Psoas muscle (tissue), 7 donors: ENCODE measurements at regions not wholly inside any gene's neighbourhood (a gene's known extent, or its start where the extent isn't known, plus 50 kb on each side); places are given as distances from the start of the nearest gene placed in this dataset.
A peak's percentile ranks its signal among the peaks of the same experiment; 100 is the strongest.

Source experiments
- ATAC-seq, 4 donors: fragments of 200-7000 bp; cut with Tn5 transposase; one replicate each; pipeline ENCODE4 v1.9.1; 2020; ENCODE audit warnings: moderate library complexity in 3 of 4, mild to moderate bottlenecking in 2 of 4
- DNase-seq, 2 donors: peaks; one replicate each; pipeline ENCODE4 v3.0.0-alpha.2; 2020
- H3K27ac ChIP-seq: fragments of 200-600 bp; one replicate; pipeline ENCODE4 v1.8.0; 2022
- H3K27me3 ChIP-seq, 3 donors: fragments of 200-600 bp in 1 of 3; one replicate each; pipeline versions ENCODE4 v1.6.1 to v1.8.0; 2013 to 2022; ENCODE audit warnings: low read length in 2 of 3, mild to moderate bottlenecking in 2 of 3, moderate library complexity in 1 of 3; ENCODE audit not compliant: insufficient read depth in 3 of 3
- H3K36me3 ChIP-seq, 2 donors: fragments of 200-600 bp in 1 of 2; one replicate each; pipeline versions ENCODE4 v1.6.1 to v1.8.0; 2013 to 2022; ENCODE audit warnings: low read depth in 1 of 2, mild to moderate bottlenecking in 1 of 2, moderate library complexity in 1 of 2; ENCODE audit not compliant: insufficient read depth in 1 of 2
- H3K4me1 ChIP-seq: fragments of 200-600 bp; one replicate; pipeline ENCODE4 v1.8.0; 2022
- H3K4me3 ChIP-seq: fragments of 200-600 bp; one replicate; pipeline ENCODE4 v1.8.0; 2022; ENCODE audit warnings: mild to moderate bottlenecking
- H3K9me3 ChIP-seq: fragments of 200-600 bp; one replicate; pipeline ENCODE4 v1.8.0; 2022
- WGBS, 3 donors: extraction: QIAGEN DNeasy Blood & Tissue Kit; methylation state at CpG; one replicate each; pipeline versions ENCODE4 v1.1.6 to v1.1.7; 2013; 5-methylcytosine and 5-hydroxymethylcytosine counted together
- intact Hi-C, 2 donors: fragments of 100-400 bp; cut with DNase I; formaldehyde crosslinking; loops; one replicate each; pipeline versions ENCODE4 v1.11.0 to v1.14.2; 2022
- TF ChIP-seq, protein P1 (sequence below): fragments of 200-600 bp; IDR thresholded peaks from one replicate; pipeline ENCODE4 v1.8.0; 2022; ENCODE audit warnings: antibody characterized with exemption
- donor health status: healthy with polysubstance abuse.
- donor health status: DM: no; HTN: no; CAD: no; lungs with moderate emphysema.
- donor health status: Bipolar disorder and iron deficiency.
- donor health status: healthy.
- donor health status: DM: yes; HTN: yes; CAD: no.
- donor health status: DM: no; HTN: no; CAD: no.
- donor health status: DM: yes; HTN: yes; CAD: no.

DNA sequence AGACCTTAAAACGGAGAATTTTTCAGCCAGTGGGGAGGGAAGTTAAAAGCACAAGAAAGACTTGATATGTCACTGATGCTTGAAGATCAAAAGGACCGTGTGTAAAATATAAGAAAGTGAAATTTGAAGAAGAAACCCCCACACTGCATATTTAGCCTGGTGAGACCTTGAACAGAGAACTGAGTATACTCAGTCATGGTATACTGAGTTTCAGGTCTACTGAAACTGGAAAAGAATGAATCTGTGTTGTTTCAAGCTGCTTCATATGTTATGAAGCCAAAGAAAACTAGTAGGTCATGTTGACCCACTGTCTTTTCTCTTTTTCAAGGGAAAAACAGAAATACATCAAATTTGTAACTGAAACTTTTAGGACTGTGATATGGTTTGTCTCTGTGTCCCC is 443.8 kb upstream of the GJE1 start:
- no peak overlapping the region for H3K4me3 ChIP-seq
- H3K4me1 ChIP-seq: no peaks in the 10 kb centered on the region
- no peak overlapping the region for H3K27ac ChIP-seq
- DNase-seq (no peak), ATAC-seq (no peak)
- H3K9me3 ChIP-seq: no peaks in the 10 kb centered on the region
- intact Hi-C loops: no loop called here
- 76 to 92% (median 83%) methylated on average over 2 of the region's 2 CpGs for WGBS, 3 donors
- H3K36me3 ChIP-seq: no peaks in the 10 kb centered on the region
- TF ChIP-seq, protein P1, sequence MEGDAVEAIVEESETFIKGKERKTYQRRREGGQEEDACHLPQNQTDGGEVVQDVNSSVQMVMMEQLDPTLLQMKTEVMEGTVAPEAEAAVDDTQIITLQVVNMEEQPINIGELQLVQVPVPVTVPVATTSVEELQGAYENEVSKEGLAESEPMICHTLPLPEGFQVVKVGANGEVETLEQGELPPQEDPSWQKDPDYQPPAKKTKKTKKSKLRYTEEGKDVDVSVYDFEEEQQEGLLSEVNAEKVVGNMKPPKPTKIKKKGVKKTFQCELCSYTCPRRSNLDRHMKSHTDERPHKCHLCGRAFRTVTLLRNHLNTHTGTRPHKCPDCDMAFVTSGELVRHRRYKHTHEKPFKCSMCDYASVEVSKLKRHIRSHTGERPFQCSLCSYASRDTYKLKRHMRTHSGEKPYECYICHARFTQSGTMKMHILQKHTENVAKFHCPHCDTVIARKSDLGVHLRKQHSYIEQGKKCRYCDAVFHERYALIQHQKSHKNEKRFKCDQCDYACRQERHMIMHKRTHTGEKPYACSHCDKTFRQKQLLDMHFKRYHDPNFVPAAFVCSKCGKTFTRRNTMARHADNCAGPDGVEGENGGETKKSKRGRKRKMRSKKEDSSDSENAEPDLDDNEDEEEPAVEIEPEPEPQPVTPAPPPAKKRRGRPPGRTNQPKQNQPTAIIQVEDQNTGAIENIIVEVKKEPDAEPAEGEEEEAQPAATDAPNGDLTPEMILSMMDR: no peak
- H3K27me3 ChIP-seq: no peaks in the 10 kb centered on the region

DNA sequence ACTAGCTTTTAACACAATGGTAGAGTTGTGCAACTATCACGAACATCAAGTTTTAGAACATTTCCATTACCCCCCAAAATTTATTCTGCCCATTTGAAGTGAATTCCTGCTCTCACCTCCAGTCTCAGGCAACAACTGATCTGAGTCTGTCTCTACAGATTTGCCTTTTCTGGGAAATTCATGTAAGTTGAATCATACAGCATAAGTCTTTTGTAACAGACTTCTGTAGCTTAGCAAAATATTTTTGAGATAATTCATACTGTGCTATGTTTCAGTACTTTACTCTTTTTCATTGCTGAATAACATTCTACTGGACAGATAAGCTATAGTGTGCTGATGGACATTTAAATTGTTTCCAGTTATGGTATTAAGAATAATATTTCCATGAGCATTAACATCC is 447.3 kb upstream of the GJE1 start:
- DNase-seq (no peak), ATAC-seq (no peak)
- Histone ChIP-seq H3K4me1 (no peaks in the 10 kb centered on the region), H3K9me3 (no peaks in the 10 kb centered on the region), H3K36me3 (no peaks in the 10 kb centered on the region), H3K27ac (no peak overlapping the region), H3K4me3 (no peak overlapping the region), H3K27me3 (no peaks in the 10 kb centered on the region)
- 0 to 89% (median 39%) methylated on average over 1 of the region's 1 CpG for WGBS, 3 donors
- intact Hi-C loops: no loop called here
- TF ChIP-seq, protein P1: no peak

DNA sequence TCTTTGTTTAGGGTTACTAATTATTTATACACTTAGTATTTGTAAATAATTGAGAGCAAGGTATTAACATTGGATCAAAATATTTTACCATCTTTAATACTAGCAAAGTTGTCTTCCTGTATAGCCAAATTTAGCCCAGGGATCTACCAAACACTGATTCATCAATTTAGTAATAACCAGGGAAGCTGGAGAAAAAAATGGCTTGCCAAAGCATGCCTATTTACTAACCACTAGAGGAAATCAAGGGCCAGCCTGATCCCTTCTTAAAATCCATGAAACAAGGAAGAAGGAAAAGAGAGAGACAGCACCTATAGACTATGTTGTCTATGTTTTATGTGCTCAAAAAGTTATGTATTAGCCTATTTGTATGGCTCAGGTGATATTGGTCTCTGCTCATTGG is 450.3 kb upstream of the GJE1 start:
- Histone ChIP-seq H3K4me1 (no peaks in the 10 kb centered on the region), H3K27ac (no peak overlapping the region), H3K4me3 (no peak overlapping the region), H3K27me3 (no peaks in the 10 kb centered on the region), H3K36me3 (no peaks in the 10 kb centered on the region), H3K9me3 (no peaks in the 10 kb centered on the region)
- DNase-seq (no peak), ATAC-seq (no peak)
- intact Hi-C loops: no loop called here
- TF ChIP-seq, protein P1: no peak

DNA sequence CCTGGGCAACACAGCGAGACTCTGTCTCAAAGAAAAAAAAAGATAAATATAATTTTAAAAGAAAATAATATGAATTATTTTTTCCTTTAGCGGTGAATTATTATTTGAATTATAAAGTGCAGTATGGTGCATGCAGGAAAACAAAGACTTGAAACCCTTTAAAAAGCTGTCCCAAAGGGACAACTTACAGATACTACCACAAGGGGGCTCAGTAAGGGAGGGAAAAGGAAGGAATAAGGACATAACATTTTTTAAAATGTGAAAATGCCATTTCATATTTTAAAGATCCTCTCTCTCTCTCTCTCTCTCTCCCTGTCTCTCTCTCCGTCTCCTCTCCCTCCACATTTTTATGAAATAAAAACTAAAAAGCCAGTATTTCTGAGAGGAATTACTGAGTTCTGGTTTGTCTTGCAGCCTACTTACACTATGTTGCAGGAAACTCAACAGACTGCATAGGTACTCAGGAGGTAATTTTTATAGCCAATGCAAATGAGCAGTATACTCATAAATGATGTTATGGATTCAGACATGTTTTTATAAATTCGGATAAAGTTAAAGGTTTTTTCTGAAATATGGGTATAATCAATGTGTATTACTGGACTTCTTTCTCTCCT is 455.0 kb upstream of the GJE1 start:
- Histone ChIP-seq H3K27me3 (no peaks in the 10 kb centered on the region), H3K4me3 (no peak overlapping the region), H3K27ac (no peak overlapping the region), H3K36me3 (no peaks in the 10 kb centered on the region), H3K9me3 (no peaks in the 10 kb centered on the region), H3K4me1 (no peaks in the 10 kb centered on the region)
- ATAC-seq: no peak
- TF ChIP-seq, protein P1: peak; percentile 38
- intact Hi-C loops: no loop called here
- no peak for DNase-seq
- WGBS, 3 donors: 49 to 56% (median 49%) methylated on average over 4 of the region's 4 CpGs

DNA sequence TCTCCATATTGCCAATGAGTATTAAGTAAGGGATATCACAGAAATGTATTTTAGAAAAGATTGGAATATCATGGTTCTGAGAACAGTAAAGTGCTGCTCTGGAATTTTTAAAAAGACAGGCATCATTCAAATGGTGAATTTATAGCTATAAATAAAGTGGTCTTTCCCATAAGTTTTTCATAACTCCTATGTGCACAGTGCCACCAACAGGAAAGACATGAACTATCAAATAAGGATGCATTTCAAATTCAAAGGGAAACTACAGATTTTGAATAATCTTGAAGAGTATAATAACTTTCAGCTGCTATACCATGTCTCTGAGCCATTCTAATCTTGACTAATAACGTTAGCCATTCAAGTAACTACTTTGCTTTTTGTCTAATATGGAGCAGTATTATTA is 456.8 kb upstream of the GJE1 start:
- ATAC-seq: no peak
- WGBS, 3 donors: 26 to 38% (median 29%) methylated on average over 1 of the region's 1 CpG
- no peaks in the 10 kb centered on the region for H3K9me3 ChIP-seq
- no peak overlapping the region for H3K4me3 ChIP-seq
- intact Hi-C loops: no loop called here
- no peak overlapping the region for H3K27ac ChIP-seq
- no peaks in the 10 kb centered on the region for H3K27me3 ChIP-seq
- no peaks in the 10 kb centered on the region for H3K36me3 ChIP-seq
- DNase-seq: no peak
- TF ChIP-seq, protein P1: no peak
- no peaks in the 10 kb centered on the region for H3K4me1 ChIP-seq
